GM19351 (cell line): ENCODE measurements at regions not wholly inside any gene's neighbourhood (a gene's known extent, or its start where the extent isn't known, plus 50 kb on each side); places are given as distances from the start of the nearest gene placed in this dataset.

ENCODE experiments used
- ATAC-seq: cut with Tn5 transposase; IDR thresholded peaks from one replicate; pipeline ENCODE4 v1.9.1; 2021; ENCODE audit warnings: mild to moderate bottlenecking, moderate library complexity; ENCODE audit not compliant: unreplicated experiment

DNA sequence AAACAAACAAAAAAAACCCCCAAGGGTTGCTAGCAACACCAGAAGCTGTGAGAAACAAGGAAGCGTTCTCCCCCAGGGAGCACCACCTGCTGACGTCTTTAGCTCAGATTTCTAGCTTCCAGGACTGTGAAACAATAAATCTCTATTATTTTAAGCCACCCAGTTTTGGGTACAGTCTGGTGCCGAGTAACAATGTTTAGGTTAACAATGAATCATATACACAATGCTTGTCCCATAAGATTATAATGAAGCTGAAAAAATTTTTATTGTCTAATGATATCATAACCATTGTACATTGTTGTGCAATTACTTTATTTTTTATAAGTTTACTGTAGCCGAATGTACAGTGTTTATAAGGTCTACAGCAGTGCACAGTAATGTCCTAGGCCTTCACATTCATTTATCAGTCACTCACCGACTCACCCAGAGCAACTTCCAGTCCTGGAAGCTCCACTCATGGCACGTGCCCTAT is 72.1 kb upstream of the CAB39 start:
- no peak for ATAC-seq

DNA sequence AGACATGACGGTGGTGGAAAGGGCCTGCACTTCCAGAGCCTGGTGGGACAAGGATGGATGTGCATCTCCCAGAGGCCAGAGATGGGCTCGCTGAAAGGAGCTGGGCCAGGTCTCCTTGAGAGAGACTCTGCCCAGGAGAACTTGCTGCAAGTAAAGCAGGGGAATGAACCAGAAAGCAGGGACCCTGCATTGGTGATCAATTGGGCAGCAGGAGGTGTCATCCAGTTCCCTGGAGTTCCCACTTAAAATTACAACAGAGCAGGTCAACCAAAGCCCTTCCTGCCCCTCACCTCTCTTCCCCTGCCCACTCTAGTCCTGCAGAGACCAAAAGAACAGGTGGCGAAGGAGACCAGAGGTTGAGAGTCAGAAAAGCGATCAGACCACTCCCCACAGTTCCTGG is 69.7 kb upstream of the CAB39 start:
- ATAC-seq, result no peak

DNA sequence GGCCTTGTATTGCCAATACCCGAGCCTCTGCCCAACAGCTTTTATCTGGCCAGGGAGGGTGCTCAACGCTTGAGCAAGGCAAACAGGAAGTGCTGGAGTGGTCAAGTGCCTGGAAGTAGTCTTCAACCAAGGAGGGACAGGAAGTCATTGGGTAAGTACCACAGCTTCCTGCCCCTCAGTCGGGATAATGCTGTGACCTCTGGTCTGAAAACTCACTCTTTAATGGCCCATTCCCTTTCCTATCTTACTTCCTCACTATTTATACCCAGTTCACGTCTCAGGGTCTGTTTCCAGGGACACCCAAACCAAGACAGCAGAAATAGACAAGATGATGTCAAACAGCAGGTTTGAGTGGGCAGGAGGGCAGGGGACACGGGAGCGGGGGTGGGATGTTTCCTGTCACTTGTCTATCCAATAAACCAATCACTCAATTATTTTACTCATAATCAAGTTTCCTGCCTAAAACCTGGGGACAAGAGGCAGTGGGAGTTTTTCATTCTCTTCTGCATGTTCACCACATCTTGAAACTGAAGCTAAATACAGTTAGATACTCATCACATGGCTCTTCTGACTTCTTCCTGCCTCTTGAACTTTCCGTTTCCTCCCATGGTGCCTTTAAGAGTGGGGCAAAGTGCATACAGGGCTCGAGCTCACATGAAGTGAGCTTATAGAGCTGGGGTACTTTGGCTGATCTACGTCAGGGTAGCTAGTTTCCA is 68.9 kb upstream of the CAB39 start:
- peak; percentile 81 for ATAC-seq

DNA sequence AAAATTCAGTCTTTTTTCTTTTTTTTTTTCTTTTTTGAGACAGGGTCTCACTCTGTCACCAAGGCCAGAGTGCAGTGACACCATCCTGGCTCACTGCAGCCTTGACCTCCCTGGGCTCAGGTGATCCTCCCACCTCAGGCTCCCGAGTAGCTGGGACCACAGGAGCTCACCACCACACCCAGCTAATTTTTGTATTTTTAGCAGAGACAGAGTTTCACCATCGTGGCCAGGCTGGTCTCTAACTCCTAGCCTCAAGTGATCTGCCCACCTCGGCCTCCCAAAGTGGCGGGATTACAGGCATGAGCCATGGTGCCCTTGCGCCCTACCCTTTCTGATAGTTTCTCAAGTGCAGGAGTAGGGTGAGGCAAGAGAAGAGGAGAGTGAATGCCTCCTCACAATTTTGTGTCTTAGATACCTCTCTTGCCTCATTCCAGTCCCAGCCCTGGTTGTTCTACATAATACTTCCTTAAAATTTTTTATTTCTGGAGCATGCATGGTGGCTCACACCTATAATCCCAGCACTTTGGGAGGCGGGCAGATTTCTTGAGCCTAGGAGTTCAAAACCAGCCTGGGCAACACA is 68.2 kb upstream of the CAB39 start:
- ATAC-seq, result peak; percentile 32

DNA sequence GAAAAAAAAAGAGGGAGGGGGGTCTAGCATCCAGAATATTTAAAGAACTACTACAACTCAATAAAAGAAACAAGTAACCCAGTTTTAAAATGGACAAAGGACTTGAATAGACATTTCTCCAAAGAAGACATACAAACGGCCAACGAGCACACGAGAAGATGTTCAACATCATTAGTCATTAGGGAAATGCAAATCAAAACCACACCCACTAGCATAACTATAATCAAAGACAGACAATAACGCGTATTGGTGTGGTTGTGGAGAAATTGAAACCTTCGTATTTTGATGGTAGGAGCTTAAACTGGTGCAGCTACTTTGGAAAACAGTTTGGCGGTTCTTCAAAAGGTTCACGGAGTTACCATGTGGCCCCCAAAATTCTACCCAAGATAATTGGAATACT is 64.3 kb upstream of the CAB39 start:
- ATAC-seq, result no peak

DNA sequence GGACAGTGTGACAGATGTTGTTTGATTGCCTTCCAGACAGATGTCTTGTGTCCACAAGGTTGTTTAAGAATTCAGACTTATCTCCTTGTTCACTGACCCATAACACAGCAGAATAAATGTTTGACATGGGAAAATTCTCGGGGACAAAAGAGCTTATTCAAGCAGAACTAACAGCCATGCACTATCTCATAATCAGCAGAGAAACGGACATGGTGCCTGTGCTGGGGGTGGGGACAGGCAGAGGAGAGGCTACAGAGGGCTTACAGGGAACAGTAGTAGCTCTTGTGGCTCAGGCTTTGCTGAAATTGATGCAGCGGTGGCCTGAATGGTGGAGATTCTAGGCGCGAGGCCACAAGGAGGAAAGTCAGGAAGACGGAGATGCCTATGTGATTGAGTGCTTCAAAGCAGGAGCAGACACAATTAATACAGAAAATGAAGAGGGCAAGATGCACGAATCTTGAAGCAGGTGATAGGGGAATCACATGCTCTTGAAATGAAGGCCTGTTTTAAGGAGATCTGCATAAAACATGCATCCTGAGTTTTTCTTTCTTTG is 62.0 kb upstream of the CAB39 start:
- ATAC-seq, result no peak

DNA sequence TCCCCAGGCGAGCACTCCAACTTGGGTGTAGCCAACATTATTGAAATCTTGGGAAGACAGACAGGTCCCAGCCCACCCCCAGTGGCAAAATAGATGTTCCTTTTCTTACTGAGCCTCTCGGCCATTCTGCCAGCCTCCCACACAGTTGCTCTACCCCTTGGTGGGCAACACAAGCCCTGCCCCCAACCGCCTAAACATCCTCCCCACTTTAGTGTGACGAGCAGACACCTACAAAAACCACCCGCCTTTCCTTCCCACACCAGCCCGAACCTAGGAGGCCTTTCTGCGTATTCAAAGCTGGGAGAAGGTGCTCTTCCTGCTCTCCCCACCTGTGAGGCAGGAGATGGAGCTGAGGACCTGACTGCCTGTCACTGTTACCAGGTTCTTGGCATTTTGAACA is 58.6 kb upstream of the CAB39 start:
- no peak for ATAC-seq

DNA sequence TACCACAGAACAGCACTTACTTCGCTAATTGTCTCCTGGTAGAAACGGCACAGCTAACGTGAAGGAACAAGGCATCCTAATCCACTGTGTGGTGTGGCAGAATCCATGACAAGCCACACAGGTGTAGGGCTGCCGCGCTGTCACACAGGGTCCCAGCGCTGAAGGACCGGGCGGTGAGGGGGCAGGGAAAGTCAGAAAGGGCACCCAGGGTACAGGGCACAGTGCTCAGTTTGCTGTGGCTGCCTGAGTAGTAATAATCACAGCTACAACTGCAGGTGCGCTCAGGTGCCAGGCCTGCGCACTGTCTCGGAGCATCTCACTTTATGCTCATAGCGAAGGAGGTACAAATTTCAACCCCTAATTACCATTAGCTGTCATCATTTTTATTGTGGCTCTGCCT is 55.2 kb upstream of the CAB39 start:
- no peak for ATAC-seq

DNA sequence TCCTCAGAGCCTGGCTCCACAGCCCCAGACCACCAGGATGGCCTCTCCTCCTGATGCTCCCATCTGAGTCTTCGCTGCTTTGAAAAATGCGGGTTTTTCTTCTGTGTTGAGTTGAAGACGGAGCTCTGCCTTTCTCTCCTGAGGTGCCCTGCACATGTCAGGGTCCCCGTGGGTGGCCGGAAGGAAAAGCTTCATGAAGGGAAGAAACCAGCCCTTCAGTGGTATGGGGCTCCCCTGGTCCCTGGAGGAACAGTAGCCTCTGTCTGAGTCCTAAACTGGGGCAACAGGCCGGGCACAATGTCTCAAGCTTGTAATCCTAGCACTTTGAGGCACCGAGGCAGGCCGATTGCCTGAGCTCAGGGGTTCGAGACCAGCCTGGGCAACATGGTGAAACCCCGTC is 54.7 kb upstream of the CAB39 start:
- ATAC-seq, result no peak

DNA sequence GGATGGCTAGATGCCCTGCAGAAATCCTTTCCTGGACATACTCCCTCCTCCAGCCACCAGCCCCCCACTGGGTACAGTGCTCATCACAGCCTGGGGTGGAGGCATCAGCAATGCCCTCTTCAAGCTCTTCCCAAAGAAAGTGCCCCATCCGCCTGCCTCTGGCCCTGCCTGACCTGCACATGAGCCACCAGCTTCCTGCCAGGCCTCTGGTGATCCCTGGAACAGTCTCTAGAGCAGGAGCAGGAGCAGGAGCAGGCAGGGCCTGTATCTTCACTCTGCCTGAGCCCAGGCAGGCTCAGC is 54.1 kb upstream of the CAB39 start:
- ATAC-seq, result peak; percentile 2

DNA sequence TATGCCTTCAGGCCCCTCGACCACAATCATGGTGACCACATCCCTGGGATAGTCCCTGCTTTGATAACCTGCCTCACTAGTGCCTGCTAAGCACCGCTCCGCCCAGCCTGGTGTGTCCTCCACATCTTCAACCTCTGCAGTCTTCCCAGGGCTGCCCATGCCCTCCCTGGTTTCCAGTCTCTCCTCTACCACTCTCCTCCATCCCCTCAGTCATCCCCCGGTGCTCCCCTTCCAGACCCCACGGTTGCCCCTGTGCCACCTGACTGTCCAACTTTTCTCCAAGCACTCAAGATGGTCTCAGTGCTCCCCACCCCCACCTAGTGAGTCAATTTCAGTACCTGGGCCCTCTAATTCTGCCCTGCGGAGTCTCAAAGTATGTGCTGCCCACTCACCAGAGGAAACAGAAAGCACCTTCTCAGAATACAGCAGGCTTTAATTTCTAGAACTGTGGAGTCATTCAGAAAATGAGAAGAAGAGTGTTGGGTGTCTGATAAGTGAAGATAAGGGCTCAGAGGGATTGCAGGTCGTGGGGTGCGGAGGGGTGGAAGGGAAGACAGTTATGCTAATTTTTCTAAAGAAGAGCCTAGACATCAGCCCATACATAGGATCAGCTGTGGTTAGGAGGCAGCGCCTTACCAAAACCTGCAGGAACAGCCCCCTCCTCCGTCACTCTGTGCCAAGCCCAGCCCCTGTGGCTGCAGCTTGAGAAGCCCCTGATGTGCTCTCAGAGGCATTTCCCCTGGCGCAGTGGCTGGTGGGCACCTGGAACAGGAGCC is 53.6 kb upstream of the CAB39 start:
- ATAC-seq, result peak; percentile 51

DNA sequence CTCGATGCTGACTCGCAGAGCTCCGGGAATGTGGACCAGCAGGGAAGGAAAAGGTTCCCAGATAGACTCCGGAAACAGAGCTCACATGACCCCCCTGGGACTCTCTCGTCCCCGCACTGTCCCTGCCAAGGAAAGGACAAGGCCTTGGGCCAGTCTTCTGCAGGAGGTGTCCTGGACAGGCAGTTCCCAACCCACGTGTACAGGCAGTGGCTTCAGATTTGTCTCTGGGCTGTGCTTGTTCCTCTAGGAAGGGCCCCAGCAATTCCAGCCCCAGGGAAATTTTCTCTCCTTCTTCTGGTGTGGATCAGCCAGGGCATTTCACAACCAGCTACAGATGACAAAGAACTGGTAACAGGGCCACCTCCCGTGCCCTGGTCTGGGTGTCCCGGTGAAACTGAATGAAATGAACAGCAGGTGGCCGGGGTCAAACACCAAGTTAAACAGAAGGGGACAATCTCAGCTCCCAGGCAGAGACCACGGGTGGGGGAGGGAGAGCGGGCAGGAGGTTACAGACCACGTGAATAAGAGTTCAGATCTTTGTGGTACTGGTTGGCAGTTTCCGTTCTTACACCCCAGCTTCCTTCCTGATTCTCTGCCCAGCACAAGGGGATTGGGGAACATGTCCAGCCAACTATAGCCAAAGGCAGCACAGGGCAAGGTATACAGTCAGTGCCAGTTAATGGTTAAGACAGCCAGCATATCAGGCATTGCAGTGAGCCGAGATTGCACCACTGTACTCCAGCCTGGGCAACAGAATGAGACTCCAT is 52.2 kb upstream of the CAB39 start:
- no peak for ATAC-seq

DNA sequence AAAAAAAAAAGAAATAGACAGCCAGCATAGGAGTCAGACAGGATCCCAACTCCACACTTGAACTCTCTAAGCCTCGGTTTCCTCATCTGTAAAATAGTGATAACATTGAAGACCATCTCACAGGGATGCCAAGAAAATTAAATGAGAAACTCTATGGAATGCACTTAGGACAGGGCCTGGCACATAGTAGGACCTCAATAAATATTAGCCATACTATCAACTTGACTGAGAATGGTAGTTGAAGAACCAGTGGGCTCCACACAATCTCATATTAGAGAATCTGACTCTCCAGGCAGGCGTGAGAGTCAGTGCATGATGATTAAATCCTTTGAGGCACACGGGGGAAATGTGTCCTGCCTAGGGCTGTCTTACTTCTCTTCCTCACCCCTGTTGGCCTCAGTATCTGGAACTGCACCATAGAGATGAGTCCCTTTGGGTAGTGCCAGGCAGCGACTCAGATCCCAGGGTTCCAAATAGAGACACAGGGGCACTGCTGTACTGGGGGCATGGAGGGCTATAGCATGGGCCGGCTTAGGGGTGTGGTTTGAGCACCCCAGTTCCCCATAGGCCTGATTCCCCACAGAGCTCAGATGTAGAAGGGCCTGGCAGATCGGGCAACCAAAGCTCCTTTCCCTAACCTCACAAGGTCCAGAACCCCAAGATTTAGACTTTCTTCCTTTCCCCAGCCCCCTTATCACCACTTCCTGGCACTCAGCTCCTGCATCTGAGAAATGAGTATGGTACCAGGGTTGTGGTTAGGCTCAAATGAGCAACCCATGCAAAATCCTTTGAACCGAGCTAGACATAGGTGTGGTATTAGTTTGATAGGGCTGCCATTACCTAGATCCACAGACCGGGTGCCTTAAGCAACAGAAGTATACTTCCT is 51.3 kb upstream of the CAB39 start:
- ATAC-seq, result peak; percentile 28
